SU-DHL-6 (cell line): ENCODE measurements at regions not wholly inside any gene's neighbourhood (a gene's known extent, or its start where the extent isn't known, plus 50 kb on each side); places are given as distances from the start of the nearest gene placed in this dataset.

Experiments
- H2AFZ ChIP-seq: fragments of 200-600 bp; sonication (generic); 2 replicates; pipeline ENCODE4 v1.6.1; 2014; ENCODE audit warnings: low read depth, mild to moderate bottlenecking, moderate library complexity, mixed read lengths, antibody characterized with exemption, low read length; ENCODE audit not compliant: severe bottlenecking
- H3F3A ChIP-seq: fragments of 200-600 bp; shearing (Covaris generic); 2 replicates; pipeline ENCODE4 v1.6.0; 2016; ENCODE audit warnings: antibody characterized with exemption, mild to moderate bottlenecking; ENCODE audit not compliant: insufficient read depth
- H3K27ac ChIP-seq: fragments of 200-600 bp; sonication (generic); 2 replicates; pipeline ENCODE4 v1.5.1; 2016; ENCODE audit warnings: low read depth, mild to moderate bottlenecking, low read length, moderate library complexity, mixed read lengths
- H3K27me3 ChIP-seq: fragments of 200-600 bp; sonication (generic), shearing (Covaris generic); 2 replicates; pipeline ENCODE4 v1.6.0; 2014; ENCODE audit warnings: mild to moderate bottlenecking, low read length
- H3K36me3 ChIP-seq: fragments of 200-600 bp; sonication (generic); 2 replicates; pipeline ENCODE4 v1.6.1; 2014; ENCODE audit warnings: mild to moderate bottlenecking, low read length, mixed read lengths
- H3K4me2 ChIP-seq: fragments of 300-600, 200-600 bp; shearing (Covaris generic), sonication (generic); 2 replicates; pipeline ENCODE4 v1.6.0; 2014; ENCODE audit warnings: low read length, low read depth, mild to moderate bottlenecking; ENCODE audit not compliant: poor library complexity, severe bottlenecking
- H3K4me3 ChIP-seq: fragments of 200-600 bp; sonication (generic); 2 replicates; pipeline ENCODE4 v1.5.1; 2014; ENCODE audit warnings: antibody characterized with exemption, low read length, mild to moderate bottlenecking, mixed read lengths; ENCODE audit not compliant: insufficient read depth, poor library complexity, severe bottlenecking
- H3K79me2 ChIP-seq: fragments of 200-600 bp; sonication (generic); 2 replicates; pipeline ENCODE4 v1.6.1; 2014; ENCODE audit warnings: mild to moderate bottlenecking, low read length, moderate library complexity; ENCODE audit not compliant: insufficient read depth
- H3K9ac ChIP-seq: fragments of 200-600 bp; sonication (generic); 2 replicates; pipeline ENCODE4 v1.7.0; 2014; ENCODE audit warnings: mild to moderate bottlenecking, low read length
- H3K9me2 ChIP-seq: fragments of 200-600 bp; sonication (generic); replicated peaks from 2 replicates; pipeline ENCODE4 v1.6.1; 2014; ENCODE audit warnings: low read length; ENCODE audit not compliant: insufficient read depth
- H3K9me3 ChIP-seq: fragments of 200-600 bp; sonication (generic); 2 replicates; pipeline ENCODE4 v1.6.1; 2014; ENCODE audit warnings: low read length, mixed read lengths; ENCODE audit not compliant: insufficient read depth
- H4K20me1 ChIP-seq: fragments of 200-600 bp; sonication (generic); 2 replicates; pipeline ENCODE4 v1.6.1; 2014; ENCODE audit warnings: low read depth, mild to moderate bottlenecking, antibody characterized with exemption, low read length, moderate library complexity, mixed read lengths
- EZH2phosphoT487 ChIP-seq: fragments of 200-600 bp; sonication (generic), shearing (Covaris generic); conservative IDR thresholded peaks from 2 replicates; pipeline ENCODE4 v1.6.1; 2018; ENCODE audit warnings: mild to moderate bottlenecking, antibody characterized with exemption, low read length, moderate library complexity, mixed read lengths
- TF ChIP-seq, protein P1 (sequence below): fragments of 200-600 bp; sonication (generic); IDR thresholded peaks from one replicate; pipeline ENCODE4 v1.5.1; 2017; ENCODE audit warnings: antibody characterized with exemption, mild to moderate bottlenecking, low read length, moderate library complexity; ENCODE audit not compliant: insufficient read depth, poor library complexity, severe bottlenecking

DNA sequence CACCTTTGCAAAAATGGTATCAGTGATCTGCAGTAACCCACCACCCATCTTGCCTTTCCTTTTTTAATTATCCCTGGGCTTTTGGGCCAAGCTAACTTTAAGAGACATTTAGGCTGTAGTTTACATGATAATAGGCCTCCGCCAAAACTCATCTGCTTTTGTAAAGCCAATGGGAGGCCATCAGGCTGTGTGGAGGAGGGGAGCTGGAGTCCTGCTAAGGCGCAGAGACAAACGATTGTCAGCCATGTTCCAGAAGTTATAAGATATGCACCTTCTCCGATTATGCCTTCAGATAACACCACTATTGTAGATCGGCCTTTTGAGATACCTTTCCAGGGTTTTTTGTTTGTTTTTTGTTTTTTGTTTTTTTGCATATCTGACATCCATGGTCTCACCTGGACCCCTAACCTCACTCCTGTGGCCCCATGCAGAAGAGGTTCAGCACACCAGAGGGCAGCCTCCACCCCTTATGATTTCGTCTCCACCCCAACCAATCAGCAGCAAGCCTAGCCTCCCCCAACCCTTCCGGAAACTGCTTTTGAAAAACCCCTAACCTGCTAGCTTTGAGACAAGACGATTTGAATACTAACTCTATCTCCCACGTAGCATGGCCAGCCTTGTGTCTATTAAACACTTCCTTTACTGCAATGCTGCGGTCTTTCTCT, 113.9 kb upstream of the UBL3 start:
- Histone ChIP-seq H3K4me3 (no peak overlapping the region), H3K4me2 (no peak overlapping the region), H2AFZ (no peak overlapping the region), H3F3A (no peaks in the 10 kb centered on the region), H3K9me3 (no peaks in the 10 kb centered on the region), H4K20me1 (no peaks in the 10 kb centered on the region), H3K79me2 (no peaks in the 10 kb centered on the region), H3K36me3 (no peaks in the 10 kb centered on the region), H3K27ac (no peak overlapping the region), H3K9me2 (no peaks in the 10 kb centered on the region), H3K9ac (no peak overlapping the region), H3K27me3 (no peaks in the 10 kb centered on the region)
- TF ChIP-seq EZH2phosphoT487, result no peak
- TF ChIP-seq, protein P1, sequence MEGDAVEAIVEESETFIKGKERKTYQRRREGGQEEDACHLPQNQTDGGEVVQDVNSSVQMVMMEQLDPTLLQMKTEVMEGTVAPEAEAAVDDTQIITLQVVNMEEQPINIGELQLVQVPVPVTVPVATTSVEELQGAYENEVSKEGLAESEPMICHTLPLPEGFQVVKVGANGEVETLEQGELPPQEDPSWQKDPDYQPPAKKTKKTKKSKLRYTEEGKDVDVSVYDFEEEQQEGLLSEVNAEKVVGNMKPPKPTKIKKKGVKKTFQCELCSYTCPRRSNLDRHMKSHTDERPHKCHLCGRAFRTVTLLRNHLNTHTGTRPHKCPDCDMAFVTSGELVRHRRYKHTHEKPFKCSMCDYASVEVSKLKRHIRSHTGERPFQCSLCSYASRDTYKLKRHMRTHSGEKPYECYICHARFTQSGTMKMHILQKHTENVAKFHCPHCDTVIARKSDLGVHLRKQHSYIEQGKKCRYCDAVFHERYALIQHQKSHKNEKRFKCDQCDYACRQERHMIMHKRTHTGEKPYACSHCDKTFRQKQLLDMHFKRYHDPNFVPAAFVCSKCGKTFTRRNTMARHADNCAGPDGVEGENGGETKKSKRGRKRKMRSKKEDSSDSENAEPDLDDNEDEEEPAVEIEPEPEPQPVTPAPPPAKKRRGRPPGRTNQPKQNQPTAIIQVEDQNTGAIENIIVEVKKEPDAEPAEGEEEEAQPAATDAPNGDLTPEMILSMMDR, result no peak

DNA sequence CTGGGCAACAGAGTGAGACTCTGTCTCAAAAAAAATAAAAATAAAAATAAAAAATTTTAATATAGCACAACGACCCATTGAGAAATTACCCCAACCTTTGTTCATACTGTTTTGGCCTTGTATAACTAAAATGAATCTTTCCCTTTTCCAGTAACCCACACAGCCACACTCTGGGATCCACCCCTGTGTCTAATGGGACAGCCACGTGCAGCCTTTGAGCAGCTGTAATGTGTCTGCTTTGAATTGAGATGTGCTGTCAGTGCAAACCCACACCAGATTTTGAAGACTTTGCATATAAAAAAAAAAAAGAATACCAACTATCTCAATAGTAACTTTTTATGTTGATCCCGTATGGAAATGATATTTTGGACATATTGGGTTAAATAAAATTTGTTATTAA, 112.7 kb upstream of the UBL3 start:
- no peaks in the 10 kb centered on the region for H3F3A ChIP-seq

DNA sequence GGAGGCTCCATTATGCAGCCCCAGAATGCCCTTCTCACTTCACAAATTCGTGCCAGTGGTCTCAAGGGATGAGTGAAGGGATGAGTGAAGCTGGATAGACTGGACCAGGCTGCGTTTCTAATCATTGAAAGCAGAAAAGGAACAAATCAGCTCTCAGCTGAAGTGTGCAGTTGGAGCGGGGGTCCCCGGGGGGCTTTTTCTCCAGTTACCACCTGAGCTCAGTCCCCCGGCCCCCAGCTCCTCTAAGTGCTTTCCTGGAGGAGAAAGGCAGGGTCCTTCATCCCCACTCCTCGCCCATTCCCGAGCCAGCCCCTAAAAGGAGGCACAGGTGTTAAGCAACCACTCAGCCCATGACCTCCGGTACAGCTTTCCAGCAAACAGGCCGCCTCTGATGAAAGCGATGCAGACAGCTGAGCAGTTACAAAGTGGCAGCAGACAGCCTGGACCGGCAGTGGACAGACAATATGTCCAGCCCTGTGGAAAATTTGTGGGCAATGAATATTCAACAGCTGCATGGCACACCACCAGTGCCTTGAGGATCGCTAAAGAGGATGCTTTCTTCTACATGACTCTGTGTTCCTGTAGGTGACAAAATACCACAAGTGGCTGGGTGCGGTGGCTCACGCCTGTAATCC, 110.7 kb upstream of the UBL3 start:
- no peaks in the 10 kb centered on the region for H3K9me3 ChIP-seq
- H3K79me2 ChIP-seq, result no peaks in the 10 kb centered on the region
- no peaks in the 10 kb centered on the region for H3K9me2 ChIP-seq
- no peak for TF ChIP-seq EZH2phosphoT487
- TF ChIP-seq, protein P1, result no peak
- H4K20me1 ChIP-seq, result no peaks in the 10 kb centered on the region
- H2AFZ ChIP-seq, result no peak overlapping the region
- no peak overlapping the region for H3K9ac ChIP-seq
- H3F3A ChIP-seq, result no peaks in the 10 kb centered on the region
- H3K36me3 ChIP-seq, result no peaks in the 10 kb centered on the region
- no peaks in the 10 kb centered on the region for H3K27me3 ChIP-seq
- no peak overlapping the region for H3K4me2 ChIP-seq
- no peak overlapping the region for H3K27ac ChIP-seq
- no peak overlapping the region for H3K4me3 ChIP-seq

More for the DNA sequence above, 112.7 kb upstream of the UBL3 start:
- no peak for TF ChIP-seq EZH2phosphoT487
- TF ChIP-seq, protein P1, result no peak
- Histone ChIP-seq H3K9me2 (no peaks in the 10 kb centered on the region), H3K79me2 (no peaks in the 10 kb centered on the region), H3K27me3 (no peaks in the 10 kb centered on the region), H3K4me2 (no peak overlapping the region), H3K27ac (no peak overlapping the region), H2AFZ (no peak overlapping the region), H3K4me3 (no peak overlapping the region), H3K36me3 (no peaks in the 10 kb centered on the region), H3K9me3 (no peaks in the 10 kb centered on the region), H3K9ac (no peak overlapping the region), H4K20me1 (no peaks in the 10 kb centered on the region)
